GM18867 (cell line): ENCODE measurements at regions not wholly inside any gene's neighbourhood (a gene's known extent, or its start where the extent isn't known, plus 50 kb on each side); places are given as distances from the start of the nearest gene placed in this dataset.

Experiments
- ATAC-seq: cut with Tn5 transposase; IDR thresholded peaks from one replicate; pipeline ENCODE4 v1.9.1; 2021; ENCODE audit warnings: mild to moderate bottlenecking, moderate library complexity; ENCODE audit not compliant: unreplicated experiment

- ATAC-seq = no peak
These were observed 535.4 kb upstream of the BCHE start for GRCh38 chr3:166372571-166373106.

- ATAC-seq = no peak
These were observed 530.8 kb upstream of the BCHE start for GRCh38 chr3:166367947-166368533.

- no peak for ATAC-seq
These were observed 525.5 kb upstream of the BCHE start for GRCh38 chr3:166362698-166363097.

GRCh38 chr3:166360720-166361119 is 523.5 kb upstream of the BCHE start:
- no peak for ATAC-seq

- ATAC-seq = no peak
These were observed 514.2 kb upstream of the BCHE start for GRCh38 chr3:166351461-166351860.

- no peak for ATAC-seq
These were observed 503.5 kb upstream of the BCHE start for GRCh38 chr3:166340604-166341266.

- ATAC-seq = no peak
These were observed 487.2 kb upstream of the BCHE start for GRCh38 chr3:166324401-166324800.

- ATAC-seq = no peak
These were observed 485.2 kb upstream of the BCHE start for GRCh38 chr3:166322391-166322790.

- ATAC-seq = no peak
These were observed 470.6 kb upstream of the BCHE start for GRCh38 chr3:166307756-166308350.

- ATAC-seq = no peak
These were observed 467.4 kb upstream of the BCHE start for GRCh38 chr3:166304584-166304983.

- ATAC-seq = no peak
These were observed 466.5 kb upstream of the BCHE start for GRCh38 chr3:166303681-166304080.

GRCh38 chr3:166302331-166302730 is 465.1 kb upstream of the BCHE start:
- ATAC-seq = no peak

GRCh38 chr3:166296179-166296783 is 459.1 kb upstream of the BCHE start:
- no peak for ATAC-seq

- ATAC-seq = no peak
These were observed 454.1 kb upstream of the BCHE start for GRCh38 chr3:166291186-166291955.

- ATAC-seq = no peak
These were observed 447.8 kb upstream of the BCHE start for GRCh38 chr3:166285001-166285400.

- no peak for ATAC-seq
These were observed 446.6 kb upstream of the BCHE start for GRCh38 chr3:166283840-166284239.

GRCh38 chr3:166282931-166283330 is 445.7 kb upstream of the BCHE start:
- no peak for ATAC-seq

- no peak for ATAC-seq
These were observed 442.4 kb upstream of the BCHE start for GRCh38 chr3:166279636-166280035.

GRCh38 chr3:166275024-166275390 is 437.8 kb upstream of the BCHE start:
- no peak for ATAC-seq

- ATAC-seq = no peak
These were observed 437.3 kb upstream of the BCHE start for GRCh38 chr3:166274351-166275023.

- ATAC-seq = no peak
These were observed 433.2 kb upstream of the BCHE start for GRCh38 chr3:166270429-166270828.
